DMS 273 (cell line): ENCODE measurements at regions not wholly inside any gene's neighbourhood (a gene's known extent, or its start where the extent isn't known, plus 50 kb on each side); places are given as distances from the start of the nearest gene placed in this dataset.

Experiments used
- DNase-seq: peaks from one replicate; lab custom pipeline; 2025; ENCODE audit not compliant: unreplicated experiment; lab: John Stamatoyannopoulos, UW

DNA sequence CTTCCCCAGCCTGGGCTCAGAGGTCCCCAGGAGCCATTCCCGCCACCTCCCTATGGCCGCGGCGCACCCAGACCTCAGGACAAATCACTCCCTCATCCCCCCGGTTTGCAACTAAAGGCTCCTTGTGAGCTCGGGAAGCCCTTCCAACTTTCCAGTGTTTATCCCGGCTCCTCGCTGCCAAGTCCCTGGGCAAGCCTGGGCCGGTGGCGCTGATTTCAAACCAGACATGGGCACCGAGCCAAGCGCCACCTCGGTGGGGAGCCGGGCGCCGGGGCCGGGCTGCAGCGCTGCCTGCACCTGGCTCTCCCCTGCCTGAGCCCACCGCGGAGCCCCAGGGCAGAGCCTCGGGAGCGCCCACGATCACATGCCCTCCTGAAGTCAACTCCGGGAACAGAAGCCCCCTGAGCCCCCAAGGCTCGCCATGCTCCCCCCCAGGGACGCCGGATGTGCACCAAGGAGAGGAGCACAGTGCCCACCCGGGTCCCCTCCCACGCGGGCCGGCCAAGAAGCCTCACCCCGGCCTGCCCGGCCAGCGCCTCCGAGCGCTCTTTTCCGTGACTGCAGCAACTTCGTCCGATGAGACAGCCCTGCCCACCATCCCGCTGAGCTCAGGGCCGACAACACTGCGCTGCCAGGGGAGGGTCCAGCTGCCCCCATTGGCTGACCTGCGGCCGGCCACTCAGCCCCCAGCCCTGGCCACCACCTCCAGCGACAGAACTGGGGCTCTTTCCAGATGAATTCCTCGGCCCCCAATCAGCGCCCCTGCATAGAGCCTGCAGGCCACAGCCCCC lies 50.0 kb downstream of the NCOR2 start:
- peak; percentile 93 for DNase-seq

DNA sequence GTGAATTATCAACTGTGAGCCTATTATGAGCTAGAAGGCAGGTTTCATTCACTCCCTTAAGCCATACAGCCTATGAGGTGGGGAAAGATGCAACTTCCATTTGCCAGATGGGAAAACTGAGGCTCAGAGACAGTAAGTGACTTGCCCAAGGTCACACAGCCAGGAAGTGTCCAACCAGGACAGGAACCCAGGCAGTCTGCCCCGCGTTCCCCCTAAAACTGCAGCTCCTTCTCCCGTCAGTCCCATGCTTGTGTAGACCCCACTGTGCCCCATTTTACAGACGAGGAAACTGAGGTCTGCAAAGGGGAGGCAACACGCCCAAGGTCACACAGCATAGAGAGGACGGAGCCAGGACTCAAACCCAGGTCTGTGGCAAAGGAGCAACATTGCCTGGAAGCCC lies 50.6 kb downstream of the NCOR2 start:
- DNase-seq: no peak

DNA sequence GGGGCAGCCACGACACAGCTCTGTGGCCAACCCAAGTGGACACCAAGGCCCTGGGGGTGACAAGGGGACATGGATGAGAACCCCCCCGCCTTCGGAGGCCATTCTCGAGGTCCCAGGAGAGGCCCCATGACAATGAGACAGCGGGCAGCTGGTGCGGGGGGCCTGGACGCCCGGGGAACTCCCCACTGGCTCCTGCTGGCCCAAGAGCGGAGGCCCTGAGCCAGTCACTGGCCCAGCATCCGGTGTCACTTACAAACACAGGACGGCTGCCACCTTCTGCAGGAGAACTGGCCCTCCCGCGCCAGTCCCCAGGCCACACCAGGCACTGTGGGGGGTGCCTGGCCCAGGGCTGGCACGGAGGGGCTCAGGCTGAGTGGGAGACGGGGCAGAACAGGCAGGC lies 51.4 kb downstream of the NCOR2 start:
- DNase-seq: no peak

DNA sequence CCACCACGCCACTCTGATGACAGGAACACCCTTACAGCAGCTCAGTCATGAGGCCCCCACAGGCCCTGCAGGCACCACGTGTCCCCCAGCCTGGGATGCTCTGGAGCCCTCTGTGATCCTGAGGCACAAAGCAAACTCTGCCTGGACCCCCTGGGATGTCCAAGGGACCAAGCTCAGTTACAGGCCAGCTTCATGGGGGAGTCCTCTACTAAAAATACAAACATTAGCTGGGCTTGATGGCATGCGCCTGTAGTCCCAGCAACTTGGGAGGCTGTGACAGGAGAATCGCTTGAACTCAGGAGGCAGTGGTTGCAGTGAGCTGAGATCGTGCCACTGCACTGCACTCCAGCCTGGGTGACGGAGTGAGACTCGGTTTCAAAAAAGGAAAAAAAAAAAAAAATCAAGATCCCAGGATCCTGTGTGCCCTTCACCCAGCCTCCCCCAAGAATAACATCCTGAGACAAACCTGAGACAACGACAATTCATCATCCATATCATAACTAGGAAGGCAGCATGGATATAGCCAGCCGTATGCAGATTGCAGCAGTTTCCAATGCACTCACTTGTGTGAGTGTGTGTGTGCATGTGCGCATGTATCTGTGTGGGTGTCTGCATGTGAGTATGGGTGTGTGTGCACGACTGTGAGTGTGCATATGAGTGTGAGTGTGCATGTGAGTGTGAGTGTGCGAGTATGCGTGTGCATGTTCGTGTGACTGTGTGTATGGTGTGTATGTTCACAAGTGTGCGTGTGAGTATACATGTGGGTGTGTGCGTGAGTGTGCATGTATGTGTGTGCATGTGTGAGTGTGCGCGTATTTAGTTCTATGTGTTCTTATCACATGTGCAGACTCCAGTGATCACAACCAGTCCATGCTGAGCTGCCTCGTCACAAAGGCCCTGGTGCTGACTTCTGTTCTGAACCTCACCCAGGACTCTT lies 52.1 kb downstream of the NCOR2 start:
- no peak for DNase-seq

- no peak for DNase-seq
Observed at GRCh38 chr12:124514145-124514995, 53.0 kb downstream of the NCOR2 start.

DNA sequence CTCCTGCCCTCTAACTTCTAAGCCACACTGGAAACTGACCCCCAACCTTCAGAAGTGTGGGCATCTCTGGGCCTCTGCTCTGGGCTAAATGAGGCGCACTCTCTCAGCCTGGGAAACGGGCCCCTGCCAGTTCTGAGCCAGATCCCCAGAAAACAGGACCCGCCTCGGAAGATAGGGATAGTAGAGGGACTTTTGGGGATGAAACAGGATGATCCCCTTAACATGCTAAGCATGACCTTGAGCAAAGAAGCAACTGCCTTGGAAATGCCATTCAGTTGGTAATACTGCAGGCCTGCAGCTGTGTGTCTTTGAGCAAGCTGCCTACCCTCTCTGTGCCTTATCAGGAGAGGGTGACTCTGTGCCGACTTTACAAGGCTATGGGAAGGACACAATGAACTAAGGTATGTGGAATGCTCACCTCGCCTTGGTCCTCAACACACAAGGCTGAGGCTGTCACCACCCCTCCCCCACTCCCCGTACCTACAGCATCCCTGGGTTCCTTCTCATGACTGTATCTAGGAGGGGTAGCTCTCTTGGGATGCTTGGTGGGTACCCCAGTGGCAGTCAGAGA lies 54.0 kb downstream of the NCOR2 start:
- no peak for DNase-seq

GRCh38 chr12:124512667-124513296 lies 54.6 kb downstream of the NCOR2 start:
- peak; percentile 58 for DNase-seq

DNA sequence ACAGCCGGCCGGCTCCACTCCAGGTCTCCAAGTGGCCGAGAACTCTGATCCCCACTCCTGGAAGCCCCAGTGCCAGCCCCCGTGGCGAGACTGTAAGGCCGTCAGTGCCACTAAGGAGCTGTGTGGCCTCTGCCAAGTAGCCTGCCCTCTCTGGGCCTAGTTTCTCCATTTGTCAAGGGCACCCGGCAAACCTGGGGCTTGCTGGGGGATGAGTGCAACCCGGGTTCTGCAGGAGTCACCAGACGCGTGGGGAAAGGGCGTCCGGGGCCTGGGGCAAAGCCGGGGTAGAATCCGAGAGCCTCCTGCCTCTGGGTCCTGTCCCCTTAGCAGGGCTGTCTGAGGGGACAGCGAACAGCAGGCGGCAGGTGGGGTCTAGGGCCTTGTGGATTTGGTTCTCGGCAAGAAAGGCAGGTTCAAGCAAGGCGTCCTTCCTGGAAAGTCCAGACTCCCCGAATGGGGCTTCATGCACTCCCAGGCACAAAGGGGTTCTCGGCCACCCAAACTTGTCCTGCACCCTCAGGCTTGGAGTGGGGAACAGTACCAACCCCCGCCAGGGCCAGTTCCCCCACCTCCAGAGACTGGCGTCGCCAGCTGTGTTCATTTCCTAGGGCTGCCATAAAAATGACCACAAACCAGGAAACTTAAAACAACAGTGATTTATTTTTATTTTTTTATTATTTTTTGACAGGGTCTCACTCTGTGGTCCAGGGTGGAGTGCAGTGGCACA lies 56.0 kb downstream of the NCOR2 start:
- DNase-seq: no peak

- DNase-seq: peak; percentile 56
Observed at GRCh38 chr12:124510301-124510970, 57.0 kb downstream of the NCOR2 start.

GRCh38 chr12:124509676-124510300 lies 57.6 kb downstream of the NCOR2 start:
- peak; percentile 68 for DNase-seq

- peak; percentile 31 for DNase-seq
Observed at GRCh38 chr12:124509300-124509675, 58.1 kb downstream of the NCOR2 start.

DNA sequence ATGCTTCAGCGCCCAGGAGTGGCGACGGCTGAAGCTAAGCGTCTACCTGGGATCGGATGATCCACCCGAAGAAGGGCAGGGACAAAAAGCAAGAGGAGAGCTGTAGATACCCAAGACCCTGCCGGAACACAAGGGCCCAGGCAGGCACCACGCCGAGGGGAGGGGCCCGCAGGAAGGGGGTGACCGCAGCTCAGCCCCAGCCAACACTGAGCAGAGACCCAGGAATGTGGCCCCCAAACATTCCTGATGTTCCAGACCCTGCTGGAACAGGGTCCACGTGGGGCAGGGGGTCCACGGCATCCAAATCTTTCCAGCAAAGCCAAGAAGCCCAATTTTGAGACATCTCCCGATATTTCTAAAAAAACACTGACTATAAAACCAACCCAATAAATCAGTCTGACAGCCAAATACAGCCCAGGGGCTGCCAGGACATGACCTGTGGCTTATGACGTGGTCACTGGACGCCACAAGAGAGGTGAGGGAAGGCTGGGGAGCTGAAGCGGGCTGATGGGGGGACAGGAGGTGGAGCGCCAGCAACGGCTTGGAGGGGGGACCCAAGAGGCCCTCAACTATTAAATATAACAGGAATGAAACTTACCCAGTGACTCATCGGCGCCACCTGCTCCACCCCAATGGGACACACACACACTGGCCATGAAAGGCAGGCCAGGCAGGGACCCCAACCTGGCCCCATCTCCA lies 58.9 kb downstream of the NCOR2 start:
- peak; percentile 40 for DNase-seq

DNA sequence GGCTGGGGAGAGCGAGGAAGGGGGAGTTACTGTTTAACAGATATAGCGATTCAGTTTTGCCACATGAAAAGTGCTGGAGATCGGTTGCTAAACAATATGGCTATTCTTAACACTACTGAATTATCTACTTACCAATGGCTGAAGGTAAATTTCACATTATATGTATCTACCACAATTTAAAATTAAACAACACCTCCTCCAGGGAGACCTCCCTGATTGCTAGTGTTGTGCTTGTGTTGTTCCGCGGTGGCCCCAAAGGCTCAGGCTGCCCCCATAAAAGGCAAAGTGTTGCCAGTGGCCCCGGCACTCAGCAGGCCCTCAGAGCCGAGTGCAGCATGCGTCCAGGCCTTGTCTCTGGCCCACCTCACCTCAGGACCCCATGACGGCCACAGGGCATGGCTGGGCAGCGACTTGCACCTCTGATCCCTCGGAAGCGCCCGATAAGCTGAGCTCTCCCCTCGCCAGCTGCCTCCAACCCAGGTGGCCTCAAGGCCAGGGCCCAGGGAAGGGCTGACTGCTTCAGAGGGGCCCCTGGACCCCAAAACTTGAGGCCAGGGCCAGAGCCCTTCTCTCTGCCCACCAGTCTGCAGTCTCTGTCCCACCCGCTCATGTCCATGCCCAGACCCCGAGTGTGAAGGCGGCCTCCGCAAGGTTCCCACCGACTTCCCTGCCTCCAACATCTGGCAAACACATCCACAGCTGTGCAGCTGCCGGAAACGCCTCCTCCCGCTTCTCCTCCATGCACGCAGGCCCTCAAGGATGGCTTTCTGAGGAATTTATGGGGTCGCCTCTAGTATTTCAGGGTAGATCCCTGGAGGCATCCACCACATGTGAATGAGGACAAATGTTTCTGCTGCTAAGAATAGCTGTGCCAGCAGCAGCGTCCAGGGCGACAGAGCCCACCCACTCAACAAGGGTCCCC lies 60.0 kb downstream of the NCOR2 start:
- DNase-seq: peak; percentile 32

- DNase-seq: peak; percentile 49
Observed at GRCh38 chr12:124506832-124507153, 60.6 kb downstream of the NCOR2 start.

- DNase-seq: peak; percentile 95
Observed at GRCh38 chr12:124506145-124506831, 61.1 kb downstream of the NCOR2 start.

GRCh38 chr12:124505001-124505818 lies 62.2 kb downstream of the NCOR2 start:
- DNase-seq: no peak
